Loucy (cell line): ENCODE measurements at regions not wholly inside any gene's neighbourhood (a gene's known extent, or its start where the extent isn't known, plus 50 kb on each side); places are given as distances from the start of the nearest gene placed in this dataset.

Experiments used
- H2AFZ ChIP-seq: fragments of 200-600 bp; sonication (generic); 2 replicates; pipeline ENCODE4 v1.6.0; 2016; ENCODE audit warnings: antibody characterized with exemption, mild to moderate bottlenecking, low read length, moderate library complexity
- H3F3A ChIP-seq: fragments of 200-600 bp; 2 replicates; pipeline ENCODE4 v1.6.0; 2016; ENCODE audit warnings: antibody characterized with exemption, low read depth, mild to moderate bottlenecking
- H3K27me3 ChIP-seq: fragments of 200-600 bp; sonication (generic); 2 replicates; pipeline ENCODE4 v1.6.1; 2014; ENCODE audit warnings: low read length, mild to moderate bottlenecking; ENCODE audit not compliant: insufficient read depth, poor library complexity, severe bottlenecking
- H3K36me3 ChIP-seq: fragments of 200-600 bp; sonication (generic); 2 replicates; pipeline ENCODE4 v1.6.1; 2016; ENCODE audit warnings: low read length; ENCODE audit not compliant: insufficient read depth
- H3K4me1 ChIP-seq: fragments of 200-600 bp; sonication (generic); 2 replicates; pipeline ENCODE4 v1.5.1; 2014; ENCODE audit warnings: low read length, mild to moderate bottlenecking; ENCODE audit not compliant: insufficient read depth, poor library complexity, severe bottlenecking
- H3K4me2 ChIP-seq: fragments of 200-600 bp; sonication (generic); 2 replicates; pipeline ENCODE4 v1.6.0; 2014; ENCODE audit warnings: antibody characterized with exemption, low read length, low read depth, mild to moderate bottlenecking; ENCODE audit not compliant: poor library complexity, severe bottlenecking
- H3K4me3 ChIP-seq: fragments of 200-600 bp; sonication (generic); 2 replicates; pipeline ENCODE4 v1.5.1; 2014; ENCODE audit warnings: low read length, mild to moderate bottlenecking, mixed read lengths; ENCODE audit not compliant: poor library complexity, severe bottlenecking
- H3K79me2 ChIP-seq: fragments of 200-600 bp; sonication (generic); 2 replicates; pipeline ENCODE4 v1.6.1; 2014; ENCODE audit warnings: low read length; ENCODE audit not compliant: insufficient read depth
- H3K9ac ChIP-seq: fragments of 200-600 bp; sonication (generic); 2 replicates; pipeline ENCODE4 v1.6.0; 2014; ENCODE audit warnings: mild to moderate bottlenecking, low read depth, low read length, moderate library complexity; ENCODE audit not compliant: poor library complexity, severe bottlenecking
- H3K9me2 ChIP-seq: fragments of 200-600 bp; sonication (generic); replicated peaks from 2 replicates; pipeline ENCODE4 v1.6.1; 2016; ENCODE audit warnings: low read depth, low read length, mixed read lengths
- H3K9me3 ChIP-seq: fragments of 200-600 bp; sonication (generic); 2 replicates; pipeline ENCODE4 v1.6.1; 2014; ENCODE audit warnings: mild to moderate bottlenecking, antibody characterized with exemption, low read length, low read depth; ENCODE audit not compliant: insufficient read depth
- H4K20me1 ChIP-seq: fragments of 200-600 bp; sonication (generic); 2 replicates; pipeline ENCODE4 v1.6.0; 2014; ENCODE audit warnings: antibody characterized with exemption, low read length, mild to moderate bottlenecking; ENCODE audit not compliant: insufficient read depth, poor library complexity, severe bottlenecking
- CTCF ChIP-seq: fragments of 200-600 bp; sonication (generic); conservative IDR thresholded peaks from 2 replicates; pipeline ENCODE4 v1.5.1; 2014; ENCODE audit warnings: mild to moderate bottlenecking, antibody characterized with exemption, low read length
- EZH2phosphoT487 ChIP-seq: fragments of 200-600 bp; IDR thresholded peaks from 2 replicates; pipeline ENCODE4 v1.6.1; 2018; ENCODE audit warnings: antibody characterized with exemption, mild to moderate bottlenecking, moderate library complexity, borderline replicate concordance

DNA sequence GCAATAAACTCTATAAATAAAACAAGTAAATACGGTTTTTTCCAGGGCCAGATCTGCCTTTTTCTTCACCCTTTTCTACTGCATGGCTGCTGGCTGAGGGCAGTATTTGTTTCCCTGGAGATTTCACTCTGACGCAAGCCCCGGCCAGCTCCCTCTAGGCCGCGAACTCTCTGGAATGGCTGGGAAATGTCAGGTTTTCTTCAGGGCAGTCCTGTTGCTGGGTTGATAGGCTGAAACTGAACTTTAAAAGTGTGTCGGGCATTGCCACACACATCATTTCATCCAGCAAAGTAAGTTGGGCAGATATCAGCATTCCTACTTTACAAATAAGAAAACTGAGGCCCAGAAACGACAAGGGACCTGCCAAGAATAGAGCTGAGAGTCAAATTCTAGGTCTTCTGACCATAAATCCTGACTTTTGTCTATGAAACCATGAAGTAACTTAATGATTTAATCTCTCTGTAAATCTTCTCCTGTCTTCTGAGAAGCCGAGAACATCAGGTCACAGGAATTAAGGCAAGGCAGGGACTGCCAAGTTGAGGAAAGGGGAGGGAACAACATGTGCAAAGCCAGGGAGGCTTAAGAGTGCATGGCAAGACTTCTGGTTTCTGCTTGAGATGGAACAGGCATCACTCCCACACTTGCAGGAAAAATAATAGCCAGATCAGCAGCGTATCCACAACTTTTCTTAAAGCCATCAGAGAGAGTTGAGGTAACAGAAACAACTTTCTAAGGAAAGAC, 205.0 kb upstream of the CCDC196 start:
- Histone ChIP-seq H3K4me1 (no peaks in the 10 kb centered on the region), H3K9me3 (no peaks in the 10 kb centered on the region), H2AFZ (no peak overlapping the region), H3K27me3 (no peaks in the 10 kb centered on the region), H3K9me2 (no peaks in the 10 kb centered on the region), H3K9ac (no peak overlapping the region), H3K4me2 (no peak overlapping the region), H3K79me2 (no peaks in the 10 kb centered on the region), H3K4me3 (no peak overlapping the region), H3F3A (no peaks in the 10 kb centered on the region), H3K36me3 (no peaks in the 10 kb centered on the region), H4K20me1 (no peaks in the 10 kb centered on the region)
- no peak for TF ChIP-seq CTCF
- TF ChIP-seq EZH2phosphoT487, result no peak

GRCh38 chr14:66284346-66284745, 201.8 kb upstream of the CCDC196 start:
- H3K4me2 ChIP-seq, result no peak overlapping the region
- no peak overlapping the region for H3K9ac ChIP-seq
- no peak overlapping the region for H2AFZ ChIP-seq
- no peaks in the 10 kb centered on the region for H3F3A ChIP-seq
- H3K36me3 ChIP-seq, result no peaks in the 10 kb centered on the region
- TF ChIP-seq CTCF, result no peak
- no peak for TF ChIP-seq EZH2phosphoT487
- H4K20me1 ChIP-seq, result no peaks in the 10 kb centered on the region
- no peaks in the 10 kb centered on the region for H3K9me2 ChIP-seq
- H3K4me3 ChIP-seq, result no peak overlapping the region
- H3K4me1 ChIP-seq, result no peaks in the 10 kb centered on the region
- H3K79me2 ChIP-seq, result no peaks in the 10 kb centered on the region
- H3K27me3 ChIP-seq, result no peaks in the 10 kb centered on the region
- H3K9me3 ChIP-seq, result no peaks in the 10 kb centered on the region

- Histone ChIP-seq H3K9me2 (no peaks in the 10 kb centered on the region), H3K79me2 (no peaks in the 10 kb centered on the region), H3K4me3 (no peak overlapping the region), H2AFZ (no peak overlapping the region), H3K4me1 (no peaks in the 10 kb centered on the region), H3F3A (no peaks in the 10 kb centered on the region), H3K9ac (no peak overlapping the region), H4K20me1 (no peaks in the 10 kb centered on the region), H3K36me3 (no peaks in the 10 kb centered on the region), H3K9me3 (no peaks in the 10 kb centered on the region), H3K27me3 (no peaks in the 10 kb centered on the region), H3K4me2 (no peak overlapping the region)
- TF ChIP-seq CTCF (no peak), EZH2phosphoT487 (no peak)
These were observed 197.7 kb upstream of the CCDC196 start for GRCh38 chr14:66288511-66288910.
